ENCODE measurements at regions not wholly inside any gene's neighbourhood (a gene's known extent, or its start where the extent isn't known, plus 50 kb on each side); places are given as distances from the start of the nearest gene placed in this dataset.

Small RNA genes lying in the stretch of these regions (small RNA-seq; reads per million reads assigned to genes)
- gene MIR1587 (0 reads per million in 3 experiments), gene MIR3937 (0 to 0.03 (median 0) reads per million in 3 experiments), gene RN7SL732P (0 to 0.03 (median 0) reads per million in 3 experiments), gene RNU6-591P (0 reads per million in 3 experiments)
